Mucosa of rectum (tissue), 2 donors: ENCODE measurements at regions not wholly inside any gene's neighbourhood (a gene's known extent, or its start where the extent isn't known, plus 50 kb on each side); places are given as distances from the start of the nearest gene placed in this dataset.
"Not testable (repeated sequence)": the region's sequence is repeated elsewhere in the genome, so short reads cannot be mapped to it uniquely, and the experiment has no call there.

Experiments
- H3K27ac ChIP-seq, 2 donors: one replicate each; pipeline ENCODE4 v1.7.0; 2013; ENCODE audit warnings: inconsistent platforms in 2 of 2, low read depth in 2 of 2, low read length in 2 of 2
- H3K27me3 ChIP-seq, 2 donors: one replicate each; pipeline ENCODE4 v1.7.0; 2013; ENCODE audit warnings: low read length in 2 of 2; ENCODE audit not compliant: control insufficient read depth in 2 of 2, insufficient read depth in 2 of 2
- H3K36me3 ChIP-seq, 2 donors: one replicate each; pipeline ENCODE4 v1.7.0; 2013; ENCODE audit warnings: low read length in 2 of 2; ENCODE audit not compliant: control insufficient read depth in 2 of 2, insufficient read depth in 2 of 2
- H3K4me1 ChIP-seq, 2 donors: one replicate each; pipeline ENCODE4 v1.7.0; 2013; ENCODE audit warnings: low read length in 2 of 2, mild to moderate bottlenecking in 1 of 2; ENCODE audit not compliant: control insufficient read depth in 2 of 2, insufficient read depth in 2 of 2
- H3K4me3 ChIP-seq, 2 donors: one replicate each; pipeline ENCODE4 v1.7.0; 2013; ENCODE audit warnings: low read length in 2 of 2
- H3K9ac ChIP-seq, 2 donors: one replicate each; pipeline ENCODE4 v1.7.0; 2013; ENCODE audit warnings: low read length in 2 of 2, low read depth in 1 of 2, mild to moderate bottlenecking in 1 of 2
- H3K9me3 ChIP-seq, 2 donors: one replicate each; pipeline ENCODE4 v1.7.0; 2013; ENCODE audit warnings: low read length in 2 of 2; ENCODE audit not compliant: control insufficient read depth in 2 of 2
- donor health status: healthy.
- donor health status: Normal muscosa, but diverticular disease.

- Histone ChIP-seq H3K36me3 (no peaks in the 10 kb centered on the region), H3K27me3 (no peaks in the 10 kb centered on the region), H3K9me3 (no peaks in the 10 kb centered on the region), H3K4me3 (no peak overlapping the region), H3K4me1 (no peaks in the 10 kb centered on the region), H3K9ac (no peak overlapping the region), H3K27ac (no peak overlapping the region)
Observed at GRCh38 chr7:49099587-49100326, 175.4 kb downstream of the CDC14C start.

GRCh38 chr7:49100908-49101740, 176.8 kb downstream of the CDC14C start:
- not testable (repeated sequence) for H3K27ac ChIP-seq, H3K4me3 ChIP-seq, H3K9ac ChIP-seq, H3K27me3 ChIP-seq, H3K36me3 ChIP-seq, H3K4me1 ChIP-seq, H3K9me3 ChIP-seq

DNA sequence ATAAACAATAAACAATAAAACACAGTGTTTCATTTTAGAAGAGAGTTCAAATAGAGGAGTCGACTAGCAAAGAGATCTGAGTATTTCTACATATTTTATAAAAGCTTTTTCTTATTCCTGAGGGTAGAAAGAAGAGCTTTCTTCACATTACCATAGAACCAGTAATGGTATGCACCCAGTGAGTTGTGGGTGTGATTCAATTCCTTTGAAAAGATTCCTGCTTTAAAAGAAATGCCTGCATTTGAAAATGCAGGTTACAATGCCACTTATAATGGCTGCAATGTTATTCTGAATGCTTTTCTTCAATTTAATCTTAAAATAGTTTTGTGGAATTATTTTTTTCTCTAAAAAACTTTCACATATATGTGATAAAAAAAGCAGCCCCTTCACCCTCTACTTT, 178.1 kb downstream of the CDC14C start:
- H3K4me3 ChIP-seq: no peak overlapping the region
- no peaks in the 10 kb centered on the region for H3K9me3 ChIP-seq

DNA sequence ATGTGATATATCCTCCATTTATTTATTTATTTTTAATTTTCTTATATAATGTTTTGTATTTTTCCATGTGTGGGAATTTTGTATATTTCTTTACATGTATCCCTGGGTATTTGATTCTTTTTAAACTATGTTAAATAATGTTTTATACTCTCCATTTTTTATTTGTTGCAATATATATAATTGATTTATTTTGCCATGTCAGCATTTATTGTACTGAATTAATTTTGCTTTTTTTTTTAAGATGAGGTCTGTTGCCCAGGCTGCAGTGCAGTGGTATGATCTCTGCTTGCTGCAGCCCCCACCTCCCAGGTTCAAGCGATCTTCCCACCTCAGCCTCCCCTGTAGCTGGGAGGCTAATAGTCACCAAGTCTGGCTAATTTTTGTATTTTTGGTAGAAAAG, 187.4 kb downstream of the CDC14C start:
- no peak overlapping the region for H3K27ac ChIP-seq

More for the DNA sequence above, 178.1 kb downstream of the CDC14C start:
- Histone ChIP-seq H3K27me3 (no peaks in the 10 kb centered on the region), H3K4me1 (no peaks in the 10 kb centered on the region), H3K27ac (no peak overlapping the region), H3K9ac (no peak overlapping the region), H3K36me3 (no peaks in the 10 kb centered on the region)

GRCh38 chr7:49112222-49112621, 187.9 kb downstream of the CDC14C start:
- Histone ChIP-seq H3K9ac (no peak overlapping the region), H3K27me3 (no peaks in the 10 kb centered on the region), H3K4me3 (no peak overlapping the region), H3K27ac (no peak overlapping the region), H3K9me3 (no peaks in the 10 kb centered on the region), H3K36me3 (no peaks in the 10 kb centered on the region), H3K4me1 (no peaks in the 10 kb centered on the region)

More for the DNA sequence above, 187.4 kb downstream of the CDC14C start:
- Histone ChIP-seq H3K9ac (no peak overlapping the region), H3K4me1 (no peaks in the 10 kb centered on the region), H3K27me3 (no peaks in the 10 kb centered on the region), H3K36me3 (no peaks in the 10 kb centered on the region), H3K4me3 (no peak overlapping the region), H3K9me3 (no peaks in the 10 kb centered on the region)

- no peak overlapping the region for H3K4me3 ChIP-seq
- no peaks in the 10 kb centered on the region for H3K4me1 ChIP-seq
- H3K36me3 ChIP-seq: no peaks in the 10 kb centered on the region
- H3K27ac ChIP-seq: no peak overlapping the region
- H3K9ac ChIP-seq: no peak overlapping the region
- no peaks in the 10 kb centered on the region for H3K27me3 ChIP-seq
- H3K9me3 ChIP-seq: no peaks in the 10 kb centered on the region
Observed at GRCh38 chr7:49112647-49113046, 188.3 kb downstream of the CDC14C start.

DNA sequence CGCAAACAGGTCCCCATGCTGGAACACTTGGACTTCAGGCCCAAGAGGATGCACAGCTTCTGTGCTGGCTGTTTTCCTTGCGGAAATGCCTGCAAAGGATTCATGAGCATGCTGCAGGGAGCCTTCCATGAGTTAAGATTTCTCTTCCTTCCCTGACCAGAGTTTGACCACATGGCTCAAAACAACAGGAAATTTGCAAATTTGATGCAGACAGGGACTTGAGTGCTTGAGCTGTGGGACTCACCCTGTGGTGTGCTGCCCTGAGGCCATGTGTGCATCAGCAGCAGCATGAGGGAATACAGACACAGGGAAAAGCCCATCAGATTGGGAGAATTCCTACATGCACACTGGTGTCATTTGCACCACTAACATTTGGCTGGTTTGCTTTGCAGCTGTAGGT, 195.4 kb downstream of the CDC14C start:
- Histone ChIP-seq H3K36me3 (no peaks in the 10 kb centered on the region), H3K27ac (no peak overlapping the region), H3K4me1 (no peaks in the 10 kb centered on the region), H3K4me3 (no peak overlapping the region), H3K9me3 (no peaks in the 10 kb centered on the region), H3K27me3 (no peaks in the 10 kb centered on the region), H3K9ac (no peak overlapping the region)

DNA sequence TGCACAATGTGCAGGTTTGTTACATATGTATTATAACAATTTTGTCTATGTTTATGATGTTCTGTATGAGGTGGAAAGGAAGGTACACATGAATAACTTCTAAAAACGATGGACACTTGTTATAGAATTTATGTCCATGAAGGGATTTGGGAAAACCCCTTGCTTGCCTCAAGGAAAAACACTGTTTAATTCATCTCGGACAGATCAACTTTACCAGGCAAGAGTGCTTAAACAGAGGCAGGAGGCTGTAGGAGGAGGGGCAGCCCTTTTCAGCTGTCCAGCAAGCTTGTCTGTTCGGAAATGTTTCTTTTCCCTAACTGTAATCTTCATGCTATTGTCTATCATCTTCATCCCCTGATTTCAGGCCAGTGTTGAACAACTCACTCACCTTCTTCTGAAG, 200.9 kb downstream of the CDC14C start:
- Histone ChIP-seq H3K4me1 (no peaks in the 10 kb centered on the region), H3K27me3 (no peaks in the 10 kb centered on the region), H3K9me3 (no peaks in the 10 kb centered on the region), H3K27ac (no peak overlapping the region), H3K9ac (no peak overlapping the region), H3K4me3 (no peak overlapping the region), H3K36me3 (no peaks in the 10 kb centered on the region)

GRCh38 chr7:49127359-49127913, 203.1 kb downstream of the CDC14C start:
- H3K36me3 ChIP-seq: no peaks in the 10 kb centered on the region
- no peak overlapping the region for H3K9ac ChIP-seq
- no peaks in the 10 kb centered on the region for H3K9me3 ChIP-seq
- no peak overlapping the region for H3K4me3 ChIP-seq
- H3K27me3 ChIP-seq: no peaks in the 10 kb centered on the region
- no peaks in the 10 kb centered on the region for H3K4me1 ChIP-seq
- no peak overlapping the region for H3K27ac ChIP-seq

- Histone ChIP-seq H3K4me3 (no peak overlapping the region), H3K4me1 (no peaks in the 10 kb centered on the region)
Observed at GRCh38 chr7:49137978-49138377, 213.6 kb downstream of the CDC14C start.

More at GRCh38 chr7:49137978-49138377, 213.6 kb downstream of the CDC14C start:
- no peak overlapping the region for H3K27ac ChIP-seq
- H3K36me3 ChIP-seq: no peaks in the 10 kb centered on the region
- H3K9ac ChIP-seq: no peak overlapping the region
- H3K27me3 ChIP-seq: no peaks in the 10 kb centered on the region
- H3K9me3 ChIP-seq: no peaks in the 10 kb centered on the region
